GM12875 (cell line): ENCODE measurements at regions not wholly inside any gene's neighbourhood (a gene's known extent, or its start where the extent isn't known, plus 50 kb on each side); places are given as distances from the start of the nearest gene placed in this dataset.

Experiments used
- H3K4me3 ChIP-seq: one replicate; pipeline ENCODE4 v1.5.1; 2011; ENCODE audit warnings: low read depth, low read length, control low read depth
- TF ChIP-seq, protein P1 (sequence below): IDR thresholded peaks from 2 replicates; pipeline ENCODE4 v1.5.1; 2011; ENCODE audit warnings: low read depth, mild to moderate bottlenecking, control low read depth, inconsistent platforms, low read length, moderate library complexity, borderline replicate concordance; ENCODE audit not compliant: insufficient read depth

- no peak overlapping the region for H3K4me3 ChIP-seq
- TF ChIP-seq, protein P1, sequence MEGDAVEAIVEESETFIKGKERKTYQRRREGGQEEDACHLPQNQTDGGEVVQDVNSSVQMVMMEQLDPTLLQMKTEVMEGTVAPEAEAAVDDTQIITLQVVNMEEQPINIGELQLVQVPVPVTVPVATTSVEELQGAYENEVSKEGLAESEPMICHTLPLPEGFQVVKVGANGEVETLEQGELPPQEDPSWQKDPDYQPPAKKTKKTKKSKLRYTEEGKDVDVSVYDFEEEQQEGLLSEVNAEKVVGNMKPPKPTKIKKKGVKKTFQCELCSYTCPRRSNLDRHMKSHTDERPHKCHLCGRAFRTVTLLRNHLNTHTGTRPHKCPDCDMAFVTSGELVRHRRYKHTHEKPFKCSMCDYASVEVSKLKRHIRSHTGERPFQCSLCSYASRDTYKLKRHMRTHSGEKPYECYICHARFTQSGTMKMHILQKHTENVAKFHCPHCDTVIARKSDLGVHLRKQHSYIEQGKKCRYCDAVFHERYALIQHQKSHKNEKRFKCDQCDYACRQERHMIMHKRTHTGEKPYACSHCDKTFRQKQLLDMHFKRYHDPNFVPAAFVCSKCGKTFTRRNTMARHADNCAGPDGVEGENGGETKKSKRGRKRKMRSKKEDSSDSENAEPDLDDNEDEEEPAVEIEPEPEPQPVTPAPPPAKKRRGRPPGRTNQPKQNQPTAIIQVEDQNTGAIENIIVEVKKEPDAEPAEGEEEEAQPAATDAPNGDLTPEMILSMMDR, result no peak
Measured at GRCh38 chr12:47576289-47576945, 129.4 kb downstream of the RPAP3 start.

- H3K4me3 ChIP-seq, result no peak overlapping the region
- TF ChIP-seq, protein P1, result no peak
Measured at GRCh38 chr12:47574252-47575021, 131.4 kb downstream of the RPAP3 start.

DNA sequence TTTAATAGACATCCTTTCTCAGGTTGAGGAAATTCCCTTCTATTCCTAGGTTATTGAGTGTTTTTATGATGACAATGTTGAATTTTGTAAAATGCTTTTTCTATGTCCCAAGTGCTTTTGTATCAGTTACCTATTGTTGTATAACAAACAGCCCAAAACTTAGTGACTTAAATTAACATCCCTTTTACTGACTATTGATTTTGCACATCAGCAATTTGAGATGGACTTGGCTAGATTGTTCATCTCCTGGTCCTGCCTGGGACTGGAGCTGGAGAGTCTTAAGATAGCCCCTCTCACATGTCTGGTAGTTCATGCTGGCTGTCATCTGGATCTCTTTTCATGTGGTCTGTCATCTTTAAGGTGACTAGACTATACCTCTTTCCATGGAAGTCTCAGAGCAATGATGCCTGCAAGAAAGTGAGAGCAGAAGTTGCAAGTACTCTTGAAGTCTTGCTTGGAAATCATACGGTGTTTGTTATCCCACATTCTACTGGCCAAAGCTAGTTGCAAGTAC lies 132.6 kb downstream of the RPAP3 start:
- TF ChIP-seq, protein P1, result no peak
- no peak overlapping the region for H3K4me3 ChIP-seq

- H3K4me3 ChIP-seq, result no peak overlapping the region
- TF ChIP-seq, protein P1, result no peak
Measured at GRCh38 chr12:47570151-47570550, 135.7 kb downstream of the RPAP3 start.

GRCh38 chr12:47562201-47562600 lies 143.6 kb downstream of the RPAP3 start:
- TF ChIP-seq, protein P1, result no peak
- no peak overlapping the region for H3K4me3 ChIP-seq

GRCh38 chr12:47561746-47562145 lies 144.1 kb downstream of the RPAP3 start:
- TF ChIP-seq, protein P1, result no peak
- no peak overlapping the region for H3K4me3 ChIP-seq

- H3K4me3 ChIP-seq, result no peak overlapping the region
- TF ChIP-seq, protein P1, result no peak
Measured at GRCh38 chr12:47560415-47560814, 145.4 kb downstream of the RPAP3 start.
